Endothelial cell of umbilical vein (primary cell): ENCODE measurements at regions not wholly inside any gene's neighbourhood (a gene's known extent, or its start where the extent isn't known, plus 50 kb on each side); places are given as distances from the start of the nearest gene placed in this dataset.

ENCODE experiments used
- BruUV-seq: library from RNA; stranded (reverse); fragments of 400-500 nt; replicated peaks from 2 replicates; lab custom pipeline; 2021; lab: Mats Ljungman, UMichigan
- CTCF ChIA-PET: fragments of 300-600, 350-600 bp; sonication (Branson Sonifier 250); formaldehyde crosslinking; loops from one replicate; lab custom pipeline; 2021; ENCODE audit warnings: antibody characterized with exemption, inconsistent platforms; lab: Charles Lee
- POLR2A ChIA-PET: fragments of 300-600, 350-600 bp; sonication (Branson Sonifier 250); formaldehyde crosslinking; loops from one replicate; lab custom pipeline; 2021; ENCODE audit warnings: antibody characterized with exemption, inconsistent platforms; lab: Charles Lee
- DNase-seq: peaks from one replicate; pipeline ENCODE4 v3.0.0-alpha.2; 2011; ENCODE audit warnings: low read depth, low spot score
- FAIRE-seq: peaks from 2 replicates; lab custom pipeline; 2011; peaks lifted over from hg19 to GRCh38; lab: Jason Lieb, UNC
- H2AFZ ChIP-seq: 2 replicates; pipeline ENCODE4 v1.6.0; 2012; ENCODE audit warnings: low read depth, low read length, control low read depth, inconsistent platforms
- H3K27ac ChIP-seq: 2 replicates; pipeline ENCODE4 v1.5.1; 2011; ENCODE audit warnings: low read depth, mild to moderate bottlenecking, control low read depth, low read length, moderate library complexity; ENCODE audit not compliant: insufficient read depth
- H3K27me3 ChIP-seq, 2 experiments: 2 replicates each; pipeline versions ENCODE4 v1.6.0 to v1.6.1; 2011; ENCODE audit warnings: low read length in 2 of 2, mixed read lengths in 1 of 2; ENCODE audit not compliant: control insufficient read depth in 2 of 2, insufficient read depth in 2 of 2
- H3K36me3 ChIP-seq, 2 experiments: 2 replicates in 1 of 2; 3 replicates in 1 of 2; pipeline ENCODE4 v1.5.1; 2011; ENCODE audit warnings: low read length in 2 of 2, mild to moderate bottlenecking in 1 of 2, moderate library complexity in 1 of 2; ENCODE audit not compliant: control insufficient read depth in 2 of 2, insufficient read depth in 2 of 2; ENCODE audit errors: extremely low read depth in 1 of 2
- H3K4me1 ChIP-seq: 3 replicates; pipeline ENCODE4 v1.5.1; 2011; ENCODE audit warnings: mild to moderate bottlenecking, low read length; ENCODE audit not compliant: control insufficient read depth, insufficient read depth; ENCODE audit errors: extremely low read depth
- H3K4me2 ChIP-seq: 2 replicates; pipeline ENCODE4 v1.6.1; 2011; ENCODE audit warnings: low read length, control low read depth, mixed read lengths; ENCODE audit not compliant: insufficient read depth
- H3K4me3 ChIP-seq, 3 experiments: fragments of 200-600 bp in 1 of 3; sonication (generic), shearing (Covaris generic) in 1 of 3; replicated peaks in 1 of 3; 2 replicates each; pipeline ENCODE4 v1.5.1; 2011 to 2016; ENCODE audit warnings: control low read depth in 3 of 3, low read length in 3 of 3, mild to moderate bottlenecking in 2 of 3, inconsistent platforms in 1 of 3, low read depth in 1 of 3, moderate library complexity in 1 of 3; ENCODE audit not compliant: insufficient read depth in 1 of 3
- H3K79me2 ChIP-seq: 2 replicates; pipeline ENCODE4 v1.6.0; 2012; ENCODE audit warnings: low read length, inconsistent platforms; ENCODE audit not compliant: control insufficient read depth, insufficient read depth
- H3K9ac ChIP-seq: replicated peaks from 2 replicates; pipeline ENCODE3; 2011; ENCODE audit warnings: low read length, control low read depth; ENCODE audit not compliant: insufficient read depth; ENCODE audit errors: extremely low read depth
- H3K9me1 ChIP-seq: replicated peaks from 3 replicates; pipeline ENCODE4 v1.6.0; 2011; ENCODE audit warnings: mild to moderate bottlenecking, low read length; ENCODE audit not compliant: control insufficient read depth, insufficient read depth; ENCODE audit errors: extremely low read depth
- H3K9me3 ChIP-seq: replicated peaks from 2 replicates; pipeline ENCODE4 v1.5.1; 2012; ENCODE audit warnings: low read length, inconsistent platforms; ENCODE audit not compliant: control insufficient read depth, insufficient read depth
- H4K20me1 ChIP-seq: replicated peaks from 2 replicates; pipeline ENCODE3; 2011; ENCODE audit warnings: mild to moderate bottlenecking, low read length; ENCODE audit not compliant: control insufficient read depth, insufficient read depth; ENCODE audit errors: extremely low read depth
- CTCF ChIP-seq, 2 donors: IDR thresholded peaks; 1 replicate in 1 of 2; 2 replicates in 1 of 2; pipeline ENCODE4 v1.5.1; 2011; ENCODE audit warnings: low read length in 2 of 2, mild to moderate bottlenecking in 2 of 2, moderate library complexity in 2 of 2, control low read depth in 1 of 2, inconsistent platforms in 1 of 2, low read depth in 1 of 2; ENCODE audit not compliant: insufficient read depth in 1 of 2; ENCODE audit errors: extremely low read depth in 1 of 2
- EZH2 ChIP-seq: IDR thresholded peaks from 2 replicates; pipeline ENCODE4 v1.6.1; 2012; ENCODE audit warnings: borderline replicate concordance, low read depth, mild to moderate bottlenecking, moderate library complexity, low read length, inconsistent platforms; ENCODE audit not compliant: severe bottlenecking
- FOS ChIP-seq: IDR thresholded peaks from 2 replicates; pipeline ENCODE4 v1.6.1; 2011; ENCODE audit warnings: mild to moderate bottlenecking, low read length, moderate library complexity, borderline replicate concordance; ENCODE audit not compliant: insufficient read depth
- GATA2 ChIP-seq: IDR thresholded peaks from 2 replicates; pipeline ENCODE4 v1.7.0; 2011; ENCODE audit warnings: low read depth, mild to moderate bottlenecking, moderate library complexity, mixed read lengths, low read length; ENCODE audit not compliant: insufficient read length, insufficient read depth
- JUN ChIP-seq: IDR thresholded peaks from 2 replicates; pipeline ENCODE4 v1.6.1; 2011; ENCODE audit warnings: borderline replicate concordance, low read depth; ENCODE audit not compliant: insufficient read length, insufficient read depth
- MAX ChIP-seq: IDR thresholded peaks from 2 replicates; pipeline ENCODE4 v1.6.1; 2011; ENCODE audit not compliant: insufficient read depth, insufficient read length
- MYC ChIP-seq: IDR thresholded peaks from one replicate; pipeline ENCODE4 v1.6.1; 2011; ENCODE audit warnings: mild to moderate bottlenecking, low read depth, low read length
- POLR2A ChIP-seq: IDR thresholded peaks from 2 replicates; pipeline ENCODE4 v1.6.1; 2012; ENCODE audit warnings: low read depth, mild to moderate bottlenecking, control low read depth, low read length
- POLR2AphosphoS5 ChIP-seq: IDR thresholded peaks from 2 replicates; pipeline ENCODE4 v1.6.1; 2012; ENCODE audit warnings: low read depth, mild to moderate bottlenecking, control low read depth, low read length, moderate library complexity; ENCODE audit not compliant: insufficient read depth
- dilution Hi-C: fragments of 300-500 bp; cut with MboI; formaldehyde crosslinking; loops from one replicate; pipeline ENCODE4 v1.15.0; 2019; ENCODE audit warnings: low sequenced_read_pairs; ENCODE audit not compliant: extremely low pct_ligation_motif_present
- intact Hi-C: fragments of 100-400 bp; cut with micrococcal nuclease; formaldehyde crosslinking; loops from one replicate; pipeline ENCODE4 v1.10.0; 2022

DNA sequence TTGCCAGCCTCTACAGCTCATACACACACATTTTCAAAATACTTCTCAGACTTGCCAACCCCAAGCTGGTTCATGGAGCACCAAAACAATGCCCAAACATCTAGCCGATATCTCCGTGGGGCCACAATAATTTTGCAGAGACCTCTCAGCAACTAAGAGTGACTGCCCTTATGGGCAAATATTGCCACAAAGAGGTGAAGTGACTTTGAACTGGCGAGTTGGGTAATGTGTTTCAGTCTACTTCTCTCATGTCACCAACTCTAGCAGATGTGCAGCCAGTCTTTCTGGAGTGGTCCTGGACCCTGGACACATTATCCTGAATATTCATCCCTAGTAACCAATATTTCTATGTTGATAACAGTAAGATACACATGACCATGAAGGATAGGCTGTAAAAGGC, 290.3 kb downstream of the EMP1 start:
- ChIA-PET POLR2A (no interaction called here), CTCF (no interaction called here)
- H3K27ac ChIP-seq, result no peak overlapping the region
- DNase-seq (no peak), FAIRE-seq (no peak)
- no peaks in the 10 kb centered on the region for H4K20me1 ChIP-seq
- BruUV-seq, result no TSS peak
- H3K27me3 ChIP-seq, result peaks cover 0 to 2% of the 10 kb centered on the region in 2 experiments
- no peaks in the 10 kb centered on the region for H3K9me3 ChIP-seq
- no peaks in the 10 kb centered on the region for H3K79me2 ChIP-seq
- intact Hi-C loops, result no loop called here
- no peak overlapping the region for H3K9ac ChIP-seq
- H3K36me3 ChIP-seq, result no peaks in the 10 kb centered on the region
- H3K9me1 ChIP-seq, result no peaks in the 10 kb centered on the region
- dilution Hi-C loops, result no loop called here
- H3K4me3 ChIP-seq, result no peak overlapping the region
- H3K4me2 ChIP-seq, result no peak overlapping the region
- TF ChIP-seq POLR2AphosphoS5, result no peak
- TF ChIP-seq JUN, result no peak
- TF ChIP-seq EZH2, result no peak
- TF ChIP-seq MYC, result no peak
- TF ChIP-seq MAX, result no peak
- no peak for TF ChIP-seq GATA2
- TF ChIP-seq CTCF (IDR thresholded peaks at IDR 0.05; ENCODE audit: extremely low read depth in 1 of 2, insufficient read depth in 1 of 2, low read depth in 1 of 2, low read length in 2 of 2), result no peak
- no peak for TF ChIP-seq FOS
- no peak for TF ChIP-seq POLR2A
- no peaks in the 10 kb centered on the region for H3K4me1 ChIP-seq
- no peak overlapping the region for H2AFZ ChIP-seq
